Nephron (organoid): ENCODE measurements at regions not wholly inside any gene's neighbourhood (a gene's known extent, or its start where the extent isn't known, plus 50 kb on each side); places are given as distances from the start of the nearest gene placed in this dataset.
A peak's percentile ranks its signal among the peaks of the same experiment; 100 is the strongest.

Experiments used
- H3K27ac Mint-ChIP-seq, 3 experiments: 2 replicates each; pipeline ENCODE4 v1.8.0; 2020; ENCODE audit warnings: mixed read lengths in 3 of 3, mild to moderate bottlenecking in 2 of 3, moderate library complexity in 1 of 3
- H3K27me3 Mint-ChIP-seq: 2 replicates; pipeline ENCODE4 v1.8.0; 2021; ENCODE audit warnings: low read depth, mild to moderate bottlenecking, moderate library complexity, mixed read lengths
- H3K36me3 Mint-ChIP-seq: 2 replicates; pipeline ENCODE4 v1.8.0; 2020; ENCODE audit warnings: low read depth, mixed read lengths
- H3K4me1 Mint-ChIP-seq: 2 replicates; pipeline ENCODE4 v1.8.0; 2020; ENCODE audit warnings: mixed read lengths
- H3K4me3 Mint-ChIP-seq, 3 experiments: 2 replicates each; pipeline ENCODE4 v1.8.0; 2020; ENCODE audit warnings: mild to moderate bottlenecking in 3 of 3, mixed read lengths in 3 of 3, moderate library complexity in 2 of 3
- H3K9me3 Mint-ChIP-seq: 2 replicates; pipeline ENCODE4 v1.8.0; 2020; ENCODE audit warnings: mixed read lengths
- TF ChIP-seq, protein P1 (sequence below), 3 experiments: fragments of 200-600 bp; sonication (generic); IDR thresholded peaks; one replicate each; pipeline ENCODE4 v1.5.0; 2021; ENCODE audit warnings: antibody characterized with exemption in 3 of 3; ENCODE audit not compliant: unreplicated experiment in 3 of 3

DNA sequence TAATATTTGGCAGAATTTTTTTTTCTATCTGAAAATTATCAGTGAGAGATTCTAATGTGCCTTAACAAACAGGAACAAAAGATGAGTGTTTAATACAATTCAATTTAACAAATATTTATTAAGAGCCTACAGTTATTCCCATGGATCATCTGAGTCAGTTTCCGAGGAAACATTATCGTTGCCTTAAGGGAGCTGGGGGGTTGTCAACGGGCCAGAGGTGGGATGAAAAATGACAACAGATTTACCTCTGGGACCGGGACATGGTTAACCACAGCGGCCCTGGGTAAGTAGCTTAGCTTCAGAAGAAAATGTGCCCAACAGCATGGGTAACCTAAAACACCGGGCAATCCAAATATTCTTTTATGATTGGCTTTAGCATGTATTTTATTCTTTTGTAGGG lies 113.6 kb downstream of the DAD1 start:
- H3K36me3 Mint-ChIP-seq: no peaks in the 10 kb centered on the region
- no peak overlapping the region for H3K4me3 Mint-ChIP-seq
- no peak overlapping the region for H3K27ac Mint-ChIP-seq
- no peaks in the 10 kb centered on the region for H3K9me3 Mint-ChIP-seq
- peaks cover 60% of the 10 kb centered on the region for H3K4me1 Mint-ChIP-seq
- TF ChIP-seq, protein P1, sequence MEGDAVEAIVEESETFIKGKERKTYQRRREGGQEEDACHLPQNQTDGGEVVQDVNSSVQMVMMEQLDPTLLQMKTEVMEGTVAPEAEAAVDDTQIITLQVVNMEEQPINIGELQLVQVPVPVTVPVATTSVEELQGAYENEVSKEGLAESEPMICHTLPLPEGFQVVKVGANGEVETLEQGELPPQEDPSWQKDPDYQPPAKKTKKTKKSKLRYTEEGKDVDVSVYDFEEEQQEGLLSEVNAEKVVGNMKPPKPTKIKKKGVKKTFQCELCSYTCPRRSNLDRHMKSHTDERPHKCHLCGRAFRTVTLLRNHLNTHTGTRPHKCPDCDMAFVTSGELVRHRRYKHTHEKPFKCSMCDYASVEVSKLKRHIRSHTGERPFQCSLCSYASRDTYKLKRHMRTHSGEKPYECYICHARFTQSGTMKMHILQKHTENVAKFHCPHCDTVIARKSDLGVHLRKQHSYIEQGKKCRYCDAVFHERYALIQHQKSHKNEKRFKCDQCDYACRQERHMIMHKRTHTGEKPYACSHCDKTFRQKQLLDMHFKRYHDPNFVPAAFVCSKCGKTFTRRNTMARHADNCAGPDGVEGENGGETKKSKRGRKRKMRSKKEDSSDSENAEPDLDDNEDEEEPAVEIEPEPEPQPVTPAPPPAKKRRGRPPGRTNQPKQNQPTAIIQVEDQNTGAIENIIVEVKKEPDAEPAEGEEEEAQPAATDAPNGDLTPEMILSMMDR (IDR thresholded peaks at IDR 0.05; ENCODE audit: unreplicated experiment in 3 of 3): no peak
- H3K27me3 Mint-ChIP-seq: peaks cover 9% of the 10 kb centered on the region

DNA sequence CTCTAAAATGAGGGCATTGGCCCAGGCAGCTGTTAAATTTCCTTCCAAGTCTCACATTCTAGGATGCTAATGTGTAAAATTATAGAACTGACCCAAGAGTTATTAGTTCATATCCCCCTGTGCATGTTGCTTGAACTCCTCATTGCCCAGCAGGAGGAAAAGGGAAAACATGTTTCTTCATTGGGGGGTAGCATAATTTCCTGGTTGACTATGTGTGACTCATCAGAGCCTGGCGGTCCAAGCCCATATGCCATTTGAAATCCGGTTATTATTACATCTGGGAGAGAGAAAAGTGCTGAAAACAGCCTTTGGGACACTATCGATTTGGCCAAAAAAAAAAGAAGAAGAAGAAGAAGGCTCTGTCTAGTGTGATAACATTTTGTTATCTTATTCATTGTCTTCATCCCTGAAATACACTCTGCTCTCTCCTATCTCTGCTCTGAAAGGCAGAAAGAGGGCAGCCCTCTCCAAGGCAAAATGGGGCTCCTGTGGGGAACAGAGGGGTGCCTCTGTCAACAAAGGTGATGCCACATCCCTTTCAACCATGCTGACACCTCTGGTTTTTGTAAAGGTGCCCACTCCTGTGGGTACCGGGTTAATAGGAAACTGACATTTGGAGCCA lies 114.2 kb downstream of the DAD1 start:
- Mint-ChIP-seq H3K4me3 (no peak overlapping the region), H3K27ac (no peak overlapping the region), H3K36me3 (no peaks in the 10 kb centered on the region), H3K9me3 (no peaks in the 10 kb centered on the region), H3K27me3 (peaks cover 9% of the 10 kb centered on the region), H3K4me1 (peaks cover 57% of the 10 kb centered on the region)
- TF ChIP-seq, protein P1 (IDR thresholded peaks at IDR 0.05; ENCODE audit: unreplicated experiment in 3 of 3): no peak

DNA sequence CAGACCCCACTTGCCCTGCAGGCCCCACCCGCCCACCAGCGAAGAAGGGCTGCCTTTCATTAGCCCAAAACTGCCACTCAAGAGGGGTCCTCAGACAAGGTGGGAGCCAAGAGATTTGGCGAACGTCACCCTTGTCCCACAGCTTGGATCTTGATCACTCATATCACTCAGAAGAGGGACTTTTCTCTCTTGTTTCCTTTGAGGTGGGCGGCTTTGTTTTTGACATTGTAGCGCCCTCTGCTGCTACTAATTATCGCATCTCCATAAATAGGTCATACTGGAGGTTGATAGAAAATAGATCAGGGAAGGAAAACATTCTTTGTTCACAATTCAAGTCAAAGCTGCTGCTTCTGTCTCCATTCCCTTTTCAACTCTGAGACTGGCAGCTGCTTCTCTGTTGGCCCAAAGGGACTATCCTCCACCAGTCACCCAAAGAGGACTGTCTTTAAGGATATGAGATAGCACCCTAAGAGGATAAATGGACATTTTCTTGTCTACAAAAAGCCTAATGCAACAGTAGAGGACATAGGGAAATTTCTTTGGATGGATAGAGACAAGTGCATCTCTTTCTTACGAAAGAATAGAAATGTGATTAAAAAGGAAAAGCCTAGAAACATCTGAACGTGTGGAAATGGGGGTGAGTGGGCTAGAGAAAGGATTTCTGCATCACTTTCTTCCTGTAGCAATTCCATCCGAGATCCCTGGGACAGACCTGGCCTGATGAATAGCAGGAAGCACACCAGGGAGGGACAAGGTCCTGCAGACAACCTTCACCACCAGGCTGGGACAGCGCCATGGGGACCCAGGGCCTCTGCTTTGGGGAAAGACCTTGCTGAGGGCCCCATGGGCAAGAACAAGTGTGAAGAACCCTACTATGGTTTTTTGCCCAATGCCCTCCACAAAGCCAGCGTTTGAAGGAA lies 115.8 kb downstream of the DAD1 start:
- TF ChIP-seq, protein P1 (IDR thresholded peaks at IDR 0.05; ENCODE audit: unreplicated experiment in 3 of 3): peak; percentile 50 to 65 (median 56)
- Mint-ChIP-seq H3K4me3 (no peak overlapping the region), H3K27ac (peak overlapping the region in 2 of 3 experiments; percentile 6 to 34)

DNA sequence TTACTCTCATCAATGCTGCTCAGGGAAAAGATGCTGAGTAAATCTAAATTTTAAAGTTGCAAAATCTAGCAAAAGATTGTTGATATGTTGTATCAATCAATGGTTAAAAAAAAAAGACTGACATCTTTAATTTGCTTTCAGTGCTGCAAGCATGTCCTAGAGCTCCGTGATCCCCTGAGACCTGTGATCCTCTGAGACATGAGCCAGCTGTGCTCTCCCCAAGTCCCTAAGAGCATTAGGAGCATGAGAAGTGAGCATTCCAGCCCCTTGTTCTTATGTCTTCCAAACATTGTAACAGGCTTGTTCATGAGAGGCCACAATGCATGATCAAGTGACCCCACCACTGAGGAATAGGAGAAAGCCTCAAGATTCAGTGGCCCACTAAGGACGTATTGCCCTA lies 116.6 kb downstream of the DAD1 start:
- Mint-ChIP-seq H3K4me1 (peaks cover 45% of the 10 kb centered on the region), H3K27ac (peak overlapping the region in 1 of 3 experiments; percentile 34), H3K36me3 (no peaks in the 10 kb centered on the region), H3K9me3 (no peaks in the 10 kb centered on the region), H3K4me3 (no peak overlapping the region), H3K27me3 (peaks cover 9% of the 10 kb centered on the region)
- TF ChIP-seq, protein P1 (IDR thresholded peaks at IDR 0.05; ENCODE audit: unreplicated experiment in 3 of 3): no peak

More for the DNA sequence above, 115.8 kb downstream of the DAD1 start:
- peaks cover 51% of the 10 kb centered on the region for H3K4me1 Mint-ChIP-seq
- H3K27me3 Mint-ChIP-seq: peaks cover 9% of the 10 kb centered on the region
- H3K9me3 Mint-ChIP-seq: no peaks in the 10 kb centered on the region
- no peaks in the 10 kb centered on the region for H3K36me3 Mint-ChIP-seq

DNA sequence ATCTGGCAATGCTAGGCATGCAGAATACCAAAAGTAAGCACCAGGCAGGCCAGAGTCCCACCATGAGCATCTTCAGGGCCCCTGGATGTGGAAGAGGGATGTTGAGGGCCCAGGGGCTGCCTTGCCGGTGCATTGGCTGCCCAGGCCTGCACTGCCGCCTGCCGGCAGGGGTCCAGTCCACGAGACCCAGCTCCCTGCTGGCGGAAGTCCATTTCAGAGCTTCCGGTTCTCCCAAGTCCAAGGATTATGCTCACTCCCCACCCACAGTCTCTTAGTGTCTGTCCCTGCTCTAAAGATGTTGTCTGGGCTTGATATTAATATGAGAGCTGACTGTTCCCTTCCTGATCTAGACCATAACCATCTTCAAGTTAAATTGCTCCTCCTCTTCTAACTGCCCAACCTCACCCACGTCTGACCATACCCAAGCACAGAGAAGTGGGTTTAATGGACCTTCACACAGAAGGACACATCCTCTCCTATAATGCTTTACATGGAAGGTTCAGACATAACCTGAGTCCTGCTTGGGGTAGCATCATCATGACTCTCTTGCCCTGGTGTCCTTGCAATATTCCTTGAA lies 117.4 kb downstream of the DAD1 start:
- H3K36me3 Mint-ChIP-seq: no peaks in the 10 kb centered on the region
- peaks cover 40% of the 10 kb centered on the region for H3K4me1 Mint-ChIP-seq
- H3K4me3 Mint-ChIP-seq: no peak overlapping the region
- peak overlapping the region in 1 of 3 experiments; percentile 10 for H3K27ac Mint-ChIP-seq
- H3K27me3 Mint-ChIP-seq: peaks cover 9% of the 10 kb centered on the region
- TF ChIP-seq, protein P1 (IDR thresholded peaks at IDR 0.05; ENCODE audit: unreplicated experiment in 3 of 3): peak; percentile 46 to 68 (median 54)
- no peaks in the 10 kb centered on the region for H3K9me3 Mint-ChIP-seq
